ENCODE measurements at regions not wholly inside any gene's neighbourhood (a gene's known extent, or its start where the extent isn't known, plus 50 kb on each side); places are given as distances from the start of the nearest gene placed in this dataset.

DNA sequence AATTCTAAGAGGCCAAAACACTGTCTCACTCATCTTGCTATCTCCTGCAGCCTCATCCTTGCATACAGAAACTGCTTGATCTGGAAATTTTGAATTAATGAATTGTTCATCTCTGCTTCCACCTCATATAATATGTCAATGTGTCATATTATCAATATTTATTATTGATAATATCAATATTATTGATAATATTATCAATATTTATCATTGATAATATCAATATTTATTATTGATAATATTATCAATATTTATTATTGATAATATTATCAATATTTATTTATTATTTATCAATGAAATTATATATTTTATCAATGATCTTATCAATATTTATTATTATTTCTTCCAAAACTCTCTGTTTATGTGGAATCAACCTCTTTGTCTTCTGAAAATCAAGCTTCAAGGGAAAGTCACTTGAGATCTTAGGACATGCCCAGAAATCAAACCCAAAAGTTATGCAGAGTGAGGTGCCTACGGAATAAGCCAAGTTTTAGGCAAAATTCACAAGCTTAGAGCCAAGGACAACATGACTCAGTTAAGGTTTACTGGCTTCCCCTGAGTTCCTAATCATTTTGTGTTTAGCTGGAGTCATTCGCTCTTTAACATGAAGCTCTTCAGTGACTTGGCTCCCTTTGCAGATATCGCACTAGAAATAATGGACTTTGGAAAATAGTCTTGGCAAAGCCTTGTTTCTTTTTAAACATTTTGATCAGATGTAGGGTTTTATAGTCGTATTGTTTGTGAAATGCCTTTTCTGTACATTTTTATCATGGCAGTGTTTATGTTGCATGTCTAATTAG, 297.1 kb upstream of the RARB start:
- Mint-ChIP-seq H3K36me3 (peaks cover 0 to 2% of the 10 kb centered on the region in 2 donors), H3K4me1 (no peaks in the 10 kb centered on the region), H3K27ac (no peak overlapping the region), H3K27me3 (no peaks in the 10 kb centered on the region), H3K4me3 (no peak overlapping the region), H3K9me3 (peaks cover 5 to 21% (median 13%) of the 10 kb centered on the region in 8 donors)
- Histone ChIP-seq H3K27ac (ENCODE audit: low read depth, low read length) (no peak overlapping the region), H3K27me3 (ENCODE audit: insufficient read depth, low read length) (no peaks in the 10 kb centered on the region), H3K9me3 (ENCODE audit: control insufficient read depth in 1 of 2, low read length in 2 of 2) (no peaks in the 10 kb centered on the region), H3K4me3 (ENCODE audit: low read length in 2 of 2) (no peak overlapping the region), H3K4me1 (ENCODE audit: insufficient read depth, low read length) (no peaks in the 10 kb centered on the region), H3K36me3 (ENCODE audit: insufficient read depth, low read length) (no peaks in the 10 kb centered on the region)
- CTCF ChIA-PET (ENCODE audit: partially characterized antibody), result no interaction called here
- POLR2A ChIA-PET (ENCODE audit: partially characterized antibody), result no interaction called here
- no peak for DNase-seq
- intact Hi-C loops (cut with micrococcal nuclease), result no loop called here

DNA sequence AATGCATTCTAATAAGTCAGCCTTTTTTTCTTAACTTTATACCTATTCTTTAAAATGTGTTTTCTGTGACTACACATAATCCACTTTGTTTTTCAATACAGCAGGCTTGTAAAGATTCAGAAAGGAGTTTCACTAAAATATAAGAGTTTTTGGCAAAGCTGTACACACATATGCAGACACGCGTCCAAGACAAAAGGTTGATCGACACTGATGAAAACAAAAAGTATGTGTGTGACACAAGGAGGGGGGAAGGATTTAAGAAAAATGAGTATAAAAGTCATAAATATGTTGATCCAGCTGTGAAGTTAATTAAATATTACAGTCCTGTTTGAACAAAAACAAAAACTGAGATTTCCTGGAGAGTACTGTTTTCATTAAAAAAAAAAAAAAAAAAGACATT, 294.5 kb upstream of the RARB start:
- Mint-ChIP-seq H3K27ac (no peak overlapping the region), H3K4me1 (no peaks in the 10 kb centered on the region), H3K9me3 (peaks cover 0 to 10% (median 5%) of the 10 kb centered on the region in 8 donors), H3K4me3 (no peak overlapping the region), H3K36me3 (no peaks in the 10 kb centered on the region), H3K27me3 (no peaks in the 10 kb centered on the region)
- no peak overlapping the region for H3K4me3 ChIP-seq (ENCODE audit: low read length in 2 of 2)
- H3K4me1 ChIP-seq (ENCODE audit: insufficient read depth, low read length), result no peaks in the 10 kb centered on the region
- H3K27ac ChIP-seq (ENCODE audit: low read depth, low read length), result no peak overlapping the region
- H3K9me3 ChIP-seq (ENCODE audit: control insufficient read depth in 1 of 2, low read length in 2 of 2), result no peaks in the 10 kb centered on the region
- H3K27me3 ChIP-seq (ENCODE audit: insufficient read depth, low read length), result no peaks in the 10 kb centered on the region
- H3K36me3 ChIP-seq (ENCODE audit: insufficient read depth, low read length), result no peaks in the 10 kb centered on the region
- CTCF ChIA-PET (ENCODE audit: partially characterized antibody), result no interaction called here
- DNase-seq, result no peak
- intact Hi-C loops (cut with micrococcal nuclease), result no loop called here
- POLR2A ChIA-PET (ENCODE audit: partially characterized antibody), result no interaction called here

DNA sequence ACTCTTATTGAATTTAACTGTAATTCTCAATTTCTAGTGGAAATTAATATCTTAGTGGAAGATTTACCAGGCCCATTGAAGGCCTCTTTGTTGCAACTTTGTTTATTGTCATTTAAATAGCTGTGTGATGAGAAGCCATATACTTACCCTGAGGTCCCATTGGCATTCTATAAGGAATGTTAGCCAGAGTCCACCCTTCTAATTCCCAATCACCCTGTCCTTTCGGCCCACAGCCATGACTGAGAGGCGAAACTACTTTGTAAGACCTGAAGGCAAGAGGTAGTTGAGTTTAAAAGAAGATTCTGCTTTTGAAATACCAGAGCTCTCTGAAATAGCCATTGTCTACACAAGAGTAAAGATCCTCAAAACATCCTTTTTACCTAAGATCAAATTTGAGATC, 290.5 kb upstream of the RARB start:
- peaks cover 0 to 5% (median 2%) of the 10 kb centered on the region in 8 donors for H3K9me3 Mint-ChIP-seq
- H3K4me3 Mint-ChIP-seq, result no peak overlapping the region
- Histone ChIP-seq H3K4me3 (ENCODE audit: low read length in 2 of 2) (no peak overlapping the region), H3K27me3 (ENCODE audit: insufficient read depth, low read length) (no peaks in the 10 kb centered on the region), H3K27ac (ENCODE audit: low read depth, low read length) (no peak overlapping the region), H3K9me3 (ENCODE audit: control insufficient read depth in 1 of 2, low read length in 2 of 2) (no peaks in the 10 kb centered on the region), H3K36me3 (ENCODE audit: insufficient read depth, low read length) (no peaks in the 10 kb centered on the region), H3K4me1 (ENCODE audit: insufficient read depth, low read length) (no peaks in the 10 kb centered on the region)
- intact Hi-C loops (cut with micrococcal nuclease), result no loop called here
- H3K36me3 Mint-ChIP-seq, result no peaks in the 10 kb centered on the region
- H3K27me3 Mint-ChIP-seq, result no peaks in the 10 kb centered on the region
- H3K27ac Mint-ChIP-seq, result no peak overlapping the region
- H3K4me1 Mint-ChIP-seq, result no peaks in the 10 kb centered on the region
- no peak for DNase-seq
- CTCF ChIA-PET (ENCODE audit: partially characterized antibody), result no interaction called here
- POLR2A ChIA-PET (ENCODE audit: partially characterized antibody), result no interaction called here

GRCh38 chr3:25139267-25139666, 288.8 kb upstream of the RARB start:
- Histone ChIP-seq H3K27ac (ENCODE audit: low read depth, low read length) (no peak overlapping the region), H3K27me3 (ENCODE audit: insufficient read depth, low read length) (no peaks in the 10 kb centered on the region), H3K4me1 (ENCODE audit: insufficient read depth, low read length) (no peaks in the 10 kb centered on the region), H3K4me3 (ENCODE audit: low read length in 2 of 2) (no peak overlapping the region), H3K9me3 (ENCODE audit: control insufficient read depth in 1 of 2, low read length in 2 of 2) (no peaks in the 10 kb centered on the region), H3K36me3 (ENCODE audit: insufficient read depth, low read length) (no peaks in the 10 kb centered on the region)
- Mint-ChIP-seq H3K36me3 (no peaks in the 10 kb centered on the region), H3K4me3 (no peak overlapping the region), H3K4me1 (no peaks in the 10 kb centered on the region), H3K9me3 (peaks cover 0 to 9% (median 4%) of the 10 kb centered on the region in 8 donors), H3K27ac (no peak overlapping the region), H3K27me3 (no peaks in the 10 kb centered on the region)
- intact Hi-C loops (cut with micrococcal nuclease), result no loop called here
- DNase-seq, result no peak
- ChIA-PET CTCF (ENCODE audit: partially characterized antibody) (no interaction called here), POLR2A (ENCODE audit: partially characterized antibody) (no interaction called here)

- H3K4me1 ChIP-seq (ENCODE audit: insufficient read depth, low read length), result no peaks in the 10 kb centered on the region
- H3K27ac Mint-ChIP-seq, result no peak overlapping the region
- H3K4me1 Mint-ChIP-seq, result no peaks in the 10 kb centered on the region
- no peaks in the 10 kb centered on the region for H3K27me3 ChIP-seq (ENCODE audit: insufficient read depth, low read length)
- H3K36me3 Mint-ChIP-seq, result no peaks in the 10 kb centered on the region
- peaks cover 0 to 15% (median 5%) of the 10 kb centered on the region in 8 donors for H3K9me3 Mint-ChIP-seq
- no peaks in the 10 kb centered on the region for H3K36me3 ChIP-seq (ENCODE audit: insufficient read depth, low read length)
- no peak overlapping the region for H3K4me3 ChIP-seq (ENCODE audit: low read length in 2 of 2)
- H3K27me3 Mint-ChIP-seq, result no peaks in the 10 kb centered on the region
- no peak for DNase-seq
- POLR2A ChIA-PET (ENCODE audit: partially characterized antibody), result no interaction called here
- CTCF ChIA-PET (ENCODE audit: partially characterized antibody), result no interaction called here
- intact Hi-C loops (cut with micrococcal nuclease), result no loop called here
- H3K27ac ChIP-seq (ENCODE audit: low read depth, low read length), result no peak overlapping the region
- no peak overlapping the region for H3K4me3 Mint-ChIP-seq
- H3K9me3 ChIP-seq (ENCODE audit: control insufficient read depth in 1 of 2, low read length in 2 of 2), result no peaks in the 10 kb centered on the region
Observed at GRCh38 chr3:25142609-25143355, 285.3 kb upstream of the RARB start.

- no peak for DNase-seq
- Mint-ChIP-seq H3K4me3 (no peak overlapping the region), H3K36me3 (no peaks in the 10 kb centered on the region), H3K9me3 (peaks cover 0 to 15% (median 4%) of the 10 kb centered on the region in 8 donors), H3K27me3 (no peaks in the 10 kb centered on the region), H3K4me1 (no peaks in the 10 kb centered on the region), H3K27ac (no peak overlapping the region)
- no peaks in the 10 kb centered on the region for H3K9me3 ChIP-seq (ENCODE audit: control insufficient read depth in 1 of 2, low read length in 2 of 2)
- ChIA-PET POLR2A (ENCODE audit: partially characterized antibody) (no interaction called here), CTCF (ENCODE audit: partially characterized antibody) (no interaction called here)
- H3K4me1 ChIP-seq (ENCODE audit: insufficient read depth, low read length), result no peaks in the 10 kb centered on the region
- intact Hi-C loops (cut with micrococcal nuclease), result no loop called here
- no peak overlapping the region for H3K4me3 ChIP-seq (ENCODE audit: low read length in 2 of 2)
- no peak overlapping the region for H3K27ac ChIP-seq (ENCODE audit: low read depth, low read length)
- H3K27me3 ChIP-seq (ENCODE audit: insufficient read depth, low read length), result no peaks in the 10 kb centered on the region
- no peaks in the 10 kb centered on the region for H3K36me3 ChIP-seq (ENCODE audit: insufficient read depth, low read length)
Observed at GRCh38 chr3:25143356-25144025, 284.6 kb upstream of the RARB start.

DNA sequence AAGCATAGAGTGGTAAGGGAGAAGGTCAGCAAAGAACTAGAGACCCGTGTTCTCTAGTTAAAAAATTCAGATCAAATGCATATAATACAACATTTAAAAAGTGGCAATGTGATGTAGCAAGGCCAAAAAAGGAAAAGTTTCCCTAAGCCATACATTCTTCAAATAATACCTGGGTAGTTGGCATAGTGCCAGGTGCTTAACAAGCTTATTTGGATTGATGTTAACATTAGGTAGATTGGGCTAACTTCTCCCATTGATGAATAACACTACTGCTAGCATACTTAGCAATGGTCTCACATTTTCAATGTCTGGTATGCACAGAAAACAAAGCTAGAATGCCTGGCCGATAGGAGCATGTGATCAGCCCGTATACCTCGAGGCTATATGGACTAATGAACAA, 283.6 kb upstream of the RARB start:
- H3K36me3 ChIP-seq (ENCODE audit: insufficient read depth, low read length), result no peaks in the 10 kb centered on the region
- Mint-ChIP-seq H3K36me3 (no peaks in the 10 kb centered on the region), H3K4me3 (no peak overlapping the region), H3K27ac (no peak overlapping the region), H3K4me1 (no peaks in the 10 kb centered on the region), H3K9me3 (peaks cover 0 to 15% (median 4%) of the 10 kb centered on the region in 8 donors), H3K27me3 (no peaks in the 10 kb centered on the region)
- POLR2A ChIA-PET (ENCODE audit: partially characterized antibody), result no interaction called here
- H3K4me1 ChIP-seq (ENCODE audit: insufficient read depth, low read length), result no peaks in the 10 kb centered on the region
- H3K9me3 ChIP-seq (ENCODE audit: control insufficient read depth in 1 of 2, low read length in 2 of 2), result no peaks in the 10 kb centered on the region
- no peak for DNase-seq
- intact Hi-C loops (cut with micrococcal nuclease), result no loop called here
- H3K27me3 ChIP-seq (ENCODE audit: insufficient read depth, low read length), result no peaks in the 10 kb centered on the region
- CTCF ChIA-PET (ENCODE audit: partially characterized antibody), result no interaction called here
- H3K27ac ChIP-seq (ENCODE audit: low read depth, low read length), result no peak overlapping the region
- H3K4me3 ChIP-seq (ENCODE audit: low read length in 2 of 2), result no peak overlapping the region
